Testis (tissue), 2 donors: ENCODE measurements at regions not wholly inside any gene's neighbourhood (a gene's known extent, or its start where the extent isn't known, plus 50 kb on each side); places are given as distances from the start of the nearest gene placed in this dataset.

Experiments
- DNase-seq: peaks from one replicate; pipeline ENCODE4 v3.0.0-alpha.2; 2019
- H3K27ac ChIP-seq, 2 donors: fragments of 200-600 bp; sonication (generic); one replicate each; pipeline ENCODE4 v1.5.1; 2019
- H3K27me3 ChIP-seq: fragments of 200-600 bp; sonication (generic); one replicate; pipeline ENCODE4 v1.5.1; 2019
- H3K36me3 ChIP-seq: fragments of 200-600 bp; sonication (generic); one replicate; pipeline ENCODE4 v1.5.1; 2017; ENCODE audit warnings: low read depth; ENCODE audit errors: missing control alignments
- H3K4me1 ChIP-seq: fragments of 200-600 bp; sonication (generic); one replicate; pipeline ENCODE4 v1.5.1; 2019
- H3K4me3 ChIP-seq, 2 donors: fragments of 200-600 bp; sonication (generic); one replicate each; pipeline ENCODE4 v1.5.1; 2017 to 2019
- H3K9me3 ChIP-seq: fragments of 200-600 bp; sonication (generic); one replicate; pipeline ENCODE4 v1.5.1; 2017
- POLR2A ChIP-seq: fragments of 450-650 bp; IDR thresholded peaks from one replicate; pipeline ENCODE4 v1.6.1; 2017; ENCODE audit warnings: antibody characterized with exemption, mild to moderate bottlenecking, moderate library complexity
- WGBS, 2 donors: methylation state at CpG; one replicate each; pipeline ENCODE4 v1.1.5; 2018; 5-methylcytosine and 5-hydroxymethylcytosine counted together
- intact Hi-C: fragments of 100-400 bp; cut with DNase I; formaldehyde crosslinking; loops from one replicate; pipeline ENCODE4 v1.15.1; 2023; ENCODE audit warnings: low total_unique reads
- TF ChIP-seq, protein P1 (sequence below), 3 experiments: fragments of 450-650 bp in 2 of 3; fragments of 200-600 bp in 1 of 3; sonication (generic) in 1 of 3; IDR thresholded peaks; one replicate each; pipeline ENCODE4 v1.5.1; 2016 to 2019; ENCODE audit warnings: antibody characterized with exemption in 3 of 3, mild to moderate bottlenecking in 2 of 3, moderate library complexity in 1 of 3

DNA sequence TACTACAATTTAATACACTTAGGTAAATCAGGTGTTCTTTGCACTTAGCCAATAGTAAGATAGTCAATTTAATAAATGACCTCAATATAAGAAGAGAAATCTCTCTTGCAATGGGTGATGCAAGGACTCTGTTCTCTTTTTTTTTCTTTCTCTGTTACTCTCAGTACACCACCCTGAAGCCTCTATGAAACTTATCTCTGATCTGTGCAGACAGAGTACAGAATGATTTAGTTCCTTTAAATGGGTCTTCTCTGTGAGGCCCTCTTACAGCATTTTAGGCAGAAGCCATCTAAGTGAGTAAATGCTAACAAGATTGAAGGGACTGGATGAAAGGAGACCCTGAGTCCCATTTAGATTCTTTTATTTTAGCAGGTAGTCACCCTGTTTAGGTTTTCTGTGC is 312.8 kb downstream of the RFPL4B start:
- intact Hi-C loops, result no loop called here
- Histone ChIP-seq H3K27me3 (no peaks in the 10 kb centered on the region), H3K27ac (no peak overlapping the region)

DNA sequence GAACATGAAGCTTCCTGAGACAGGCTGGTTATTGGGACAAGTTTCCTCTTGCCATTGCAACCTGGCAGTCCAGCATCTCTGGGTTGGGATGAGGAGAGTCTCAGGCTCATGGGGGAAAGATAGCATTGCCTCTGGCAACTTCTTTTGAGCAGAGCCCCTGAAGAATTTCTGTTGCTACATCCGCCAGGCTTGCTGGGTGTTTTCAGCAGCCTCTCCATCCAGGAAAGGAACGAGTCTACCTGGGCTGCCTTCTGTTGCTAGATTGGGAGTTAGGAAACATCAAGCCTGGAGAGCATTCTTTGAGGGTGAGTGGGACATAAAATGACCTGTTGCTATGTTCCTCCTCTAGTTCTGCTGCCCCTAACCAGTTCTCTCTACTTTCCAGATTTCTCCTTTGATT is 313.5 kb downstream of the RFPL4B start:
- WGBS, 2 donors, result 97 to 100% methylated on average over 1 to 2 of the region's 2 CpGs
- H3K4me1 ChIP-seq, result no peaks in the 10 kb centered on the region
- intact Hi-C loops, result no loop called here
- H3K27me3 ChIP-seq, result no peaks in the 10 kb centered on the region
- no peak for TF ChIP-seq POLR2A
- TF ChIP-seq, protein P1, sequence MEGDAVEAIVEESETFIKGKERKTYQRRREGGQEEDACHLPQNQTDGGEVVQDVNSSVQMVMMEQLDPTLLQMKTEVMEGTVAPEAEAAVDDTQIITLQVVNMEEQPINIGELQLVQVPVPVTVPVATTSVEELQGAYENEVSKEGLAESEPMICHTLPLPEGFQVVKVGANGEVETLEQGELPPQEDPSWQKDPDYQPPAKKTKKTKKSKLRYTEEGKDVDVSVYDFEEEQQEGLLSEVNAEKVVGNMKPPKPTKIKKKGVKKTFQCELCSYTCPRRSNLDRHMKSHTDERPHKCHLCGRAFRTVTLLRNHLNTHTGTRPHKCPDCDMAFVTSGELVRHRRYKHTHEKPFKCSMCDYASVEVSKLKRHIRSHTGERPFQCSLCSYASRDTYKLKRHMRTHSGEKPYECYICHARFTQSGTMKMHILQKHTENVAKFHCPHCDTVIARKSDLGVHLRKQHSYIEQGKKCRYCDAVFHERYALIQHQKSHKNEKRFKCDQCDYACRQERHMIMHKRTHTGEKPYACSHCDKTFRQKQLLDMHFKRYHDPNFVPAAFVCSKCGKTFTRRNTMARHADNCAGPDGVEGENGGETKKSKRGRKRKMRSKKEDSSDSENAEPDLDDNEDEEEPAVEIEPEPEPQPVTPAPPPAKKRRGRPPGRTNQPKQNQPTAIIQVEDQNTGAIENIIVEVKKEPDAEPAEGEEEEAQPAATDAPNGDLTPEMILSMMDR (IDR thresholded peaks at IDR 0.05), result no peak
- H3K9me3 ChIP-seq, result no peaks in the 10 kb centered on the region
- no peaks in the 10 kb centered on the region for H3K36me3 ChIP-seq
- no peak for DNase-seq
- no peak overlapping the region for H3K27ac ChIP-seq
- no peak overlapping the region for H3K4me3 ChIP-seq

More for the DNA sequence above, 312.8 kb downstream of the RFPL4B start:
- Histone ChIP-seq H3K9me3 (no peaks in the 10 kb centered on the region), H3K4me1 (no peaks in the 10 kb centered on the region), H3K4me3 (no peak overlapping the region), H3K36me3 (no peaks in the 10 kb centered on the region)
- DNase-seq, result no peak
- TF ChIP-seq, protein P1 (IDR thresholded peaks at IDR 0.05), result no peak
- no peak for TF ChIP-seq POLR2A

DNA sequence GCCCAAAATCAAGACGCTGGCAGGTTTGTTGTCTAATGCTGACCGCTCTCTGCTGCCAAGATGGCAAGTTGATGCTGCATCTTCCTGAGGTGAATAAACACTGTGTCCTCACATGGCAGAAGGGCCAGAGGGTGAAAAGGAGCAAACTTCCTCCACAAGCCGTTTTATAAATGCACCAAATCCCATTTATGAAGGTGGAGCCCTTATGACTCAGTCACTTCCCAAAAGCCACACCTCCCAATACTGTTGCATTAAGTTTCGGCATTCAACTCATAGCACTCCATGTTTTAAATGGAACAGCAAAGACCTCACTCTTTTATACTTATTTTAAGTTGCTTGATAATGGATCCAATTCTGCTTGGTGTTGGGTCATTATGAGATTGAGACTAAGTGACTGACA is 316.6 kb downstream of the RFPL4B start:
- Histone ChIP-seq H3K27ac (no peak overlapping the region), H3K4me1 (no peaks in the 10 kb centered on the region), H3K27me3 (no peaks in the 10 kb centered on the region), H3K9me3 (no peaks in the 10 kb centered on the region), H3K36me3 (no peaks in the 10 kb centered on the region), H3K4me3 (no peak overlapping the region)
- no peak for DNase-seq
- 93 to 95% methylated on average over 4 of the region's 4 CpGs for WGBS, 2 donors
- TF ChIP-seq POLR2A, result no peak
- TF ChIP-seq, protein P1 (IDR thresholded peaks at IDR 0.05), result no peak
- intact Hi-C loops, result no loop called here

DNA sequence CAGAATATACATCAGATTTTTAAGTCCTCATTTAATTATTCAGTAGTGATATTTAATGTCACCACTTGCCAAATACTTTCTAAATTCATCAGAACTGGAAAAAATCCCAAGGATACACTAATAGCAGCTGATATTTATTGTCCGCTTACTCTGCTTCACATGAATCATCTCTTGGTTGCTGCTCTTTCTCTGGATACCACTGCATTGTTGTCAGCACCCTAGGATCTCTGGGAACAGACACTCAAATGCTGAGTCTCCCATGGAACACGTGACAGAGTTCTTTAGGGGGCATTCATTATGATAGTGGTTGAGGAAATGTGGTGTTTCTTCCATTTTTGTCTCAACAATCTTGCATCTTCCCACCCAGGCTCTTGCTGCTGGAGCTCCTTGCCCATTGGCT is 318.0 kb downstream of the RFPL4B start:
- Histone ChIP-seq H3K9me3 (no peaks in the 10 kb centered on the region), H3K4me3 (no peak overlapping the region), H3K27me3 (no peaks in the 10 kb centered on the region), H3K36me3 (no peaks in the 10 kb centered on the region), H3K4me1 (no peaks in the 10 kb centered on the region), H3K27ac (no peak overlapping the region)
- TF ChIP-seq, protein P1 (IDR thresholded peaks at IDR 0.05), result no peak
- no peak for TF ChIP-seq POLR2A
- DNase-seq, result no peak
- WGBS, 2 donors, result 79 to 83% methylated on average over 2 of the region's 2 CpGs
- intact Hi-C loops, result no loop called here

DNA sequence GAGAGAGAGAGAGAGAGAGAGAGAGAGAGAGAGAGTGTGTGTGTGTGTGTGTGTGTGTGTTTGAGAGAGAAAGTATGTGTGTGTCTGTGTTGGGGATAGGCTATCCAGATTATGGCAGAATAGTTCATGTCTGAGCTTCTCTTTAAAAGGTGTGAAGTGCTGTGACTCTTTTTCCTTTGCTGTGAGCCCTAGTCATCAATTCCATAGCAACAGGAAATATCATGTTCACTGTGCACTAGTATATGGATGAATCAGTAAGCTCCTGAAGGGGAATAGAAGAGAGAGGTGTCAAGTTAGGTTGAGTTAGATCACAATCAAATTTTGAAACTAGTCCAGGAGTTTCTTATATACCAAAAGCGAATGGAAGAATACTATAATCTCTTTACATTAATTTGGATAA is 318.7 kb downstream of the RFPL4B start:
- Histone ChIP-seq H3K4me1 (no peaks in the 10 kb centered on the region), H3K9me3 (no peaks in the 10 kb centered on the region), H3K4me3 (no peak overlapping the region), H3K27ac (no peak overlapping the region), H3K27me3 (no peaks in the 10 kb centered on the region), H3K36me3 (no peaks in the 10 kb centered on the region)
- intact Hi-C loops, result no loop called here
- TF ChIP-seq, protein P1 (IDR thresholded peaks at IDR 0.05), result no peak
- no peak for TF ChIP-seq POLR2A
- 83 to 94% methylated on average over 1 of the region's 1 CpG for WGBS, 2 donors
- no peak for DNase-seq
